T-helper 2 cell treated with Interferon-gamma antibody and Interleukin-4, amounts not matched to agents 5 μg/mL and 100 μg/mL, for 36 hours (primary cell): ENCODE measurements at regions not wholly inside any gene's neighbourhood (a gene's known extent, or its start where the extent isn't known, plus 50 kb on each side); places are given as distances from the start of the nearest gene placed in this dataset.

ENCODE experiments used
- DNase-seq: peaks from one replicate; pipeline ENCODE4 v3.0.0; 2021; ENCODE audit warnings: low spot score
- H3K27ac Mint-ChIP-seq: one replicate; pipeline ENCODE4 v1.8.0; 2021; ENCODE audit warnings: mild to moderate bottlenecking, mixed read lengths
- H3K27me3 Mint-ChIP-seq: one replicate; pipeline ENCODE4 v1.8.0; 2021; ENCODE audit warnings: low read depth, mixed read lengths
- H3K36me3 Mint-ChIP-seq: one replicate; pipeline ENCODE4 v1.8.0; 2021; ENCODE audit warnings: low read depth, mixed read lengths
- H3K4me1 Mint-ChIP-seq: one replicate; pipeline ENCODE4 v1.8.0; 2021; ENCODE audit warnings: low read depth, mixed read lengths
- H3K4me3 Mint-ChIP-seq: one replicate; pipeline ENCODE4 v1.8.0; 2022; ENCODE audit warnings: mild to moderate bottlenecking, moderate library complexity, mixed read lengths
- H3K9me3 Mint-ChIP-seq: one replicate; pipeline ENCODE4 v1.8.0; 2021; ENCODE audit warnings: mixed read lengths

- Mint-ChIP-seq H3K4me1 (no peaks in the 10 kb centered on the region), H3K9me3 (no peaks in the 10 kb centered on the region), H3K27me3 (no peaks in the 10 kb centered on the region), H3K4me3 (no peak overlapping the region), H3K36me3 (no peaks in the 10 kb centered on the region), H3K27ac (no peak overlapping the region)
- DNase-seq = no peak
These were observed 338.1 kb upstream of the SFSWAP start for GRCh38 chr12:131372706-131373195.

GRCh38 chr12:131375261-131375971, 335.5 kb upstream of the SFSWAP start:
- Mint-ChIP-seq H3K27ac (no peak overlapping the region), H3K4me3 (no peak overlapping the region), H3K4me1 (no peaks in the 10 kb centered on the region), H3K27me3 (no peaks in the 10 kb centered on the region), H3K9me3 (no peaks in the 10 kb centered on the region), H3K36me3 (no peaks in the 10 kb centered on the region)
- DNase-seq = no peak

- DNase-seq = no peak
- H3K4me3 Mint-ChIP-seq = no peak overlapping the region
- no peaks in the 10 kb centered on the region for H3K9me3 Mint-ChIP-seq
- no peak overlapping the region for H3K27ac Mint-ChIP-seq
- H3K36me3 Mint-ChIP-seq = no peaks in the 10 kb centered on the region
- H3K4me1 Mint-ChIP-seq = no peaks in the 10 kb centered on the region
- H3K27me3 Mint-ChIP-seq = no peaks in the 10 kb centered on the region
These were observed 334.9 kb upstream of the SFSWAP start for GRCh38 chr12:131375972-131376345.

GRCh38 chr12:131378176-131378842, 332.6 kb upstream of the SFSWAP start:
- Mint-ChIP-seq H3K4me1 (no peaks in the 10 kb centered on the region), H3K9me3 (no peaks in the 10 kb centered on the region), H3K36me3 (no peaks in the 10 kb centered on the region), H3K4me3 (no peak overlapping the region), H3K27ac (no peak overlapping the region), H3K27me3 (no peaks in the 10 kb centered on the region)
- no peak for DNase-seq

- no peak overlapping the region for H3K27ac Mint-ChIP-seq
- no peak overlapping the region for H3K4me3 Mint-ChIP-seq
- no peaks in the 10 kb centered on the region for H3K9me3 Mint-ChIP-seq
- H3K27me3 Mint-ChIP-seq = no peaks in the 10 kb centered on the region
- DNase-seq = no peak
- no peaks in the 10 kb centered on the region for H3K4me1 Mint-ChIP-seq
- no peaks in the 10 kb centered on the region for H3K36me3 Mint-ChIP-seq
These were observed 331.8 kb upstream of the SFSWAP start for GRCh38 chr12:131378861-131379665.

GRCh38 chr12:131379738-131380137, 331.2 kb upstream of the SFSWAP start:
- Mint-ChIP-seq H3K4me3 (no peak overlapping the region), H3K27ac (no peak overlapping the region), H3K9me3 (no peaks in the 10 kb centered on the region)

GRCh38 chr12:131380220-131380964, 330.5 kb upstream of the SFSWAP start:
- Mint-ChIP-seq H3K27me3 (no peaks in the 10 kb centered on the region), H3K4me1 (no peaks in the 10 kb centered on the region), H3K9me3 (no peaks in the 10 kb centered on the region), H3K4me3 (no peak overlapping the region), H3K27ac (no peak overlapping the region), H3K36me3 (no peaks in the 10 kb centered on the region)
- DNase-seq = no peak

More at GRCh38 chr12:131379738-131380137, 331.2 kb upstream of the SFSWAP start:
- H3K27me3 Mint-ChIP-seq = no peaks in the 10 kb centered on the region
- no peaks in the 10 kb centered on the region for H3K4me1 Mint-ChIP-seq
- H3K36me3 Mint-ChIP-seq = no peaks in the 10 kb centered on the region
- no peak for DNase-seq

- H3K4me1 Mint-ChIP-seq = no peaks in the 10 kb centered on the region
- H3K27ac Mint-ChIP-seq = no peak overlapping the region
- no peak for DNase-seq
- no peak overlapping the region for H3K4me3 Mint-ChIP-seq
- H3K27me3 Mint-ChIP-seq = no peaks in the 10 kb centered on the region
- H3K9me3 Mint-ChIP-seq = no peaks in the 10 kb centered on the region
- H3K36me3 Mint-ChIP-seq = no peaks in the 10 kb centered on the region
These were observed 329.8 kb upstream of the SFSWAP start for GRCh38 chr12:131380965-131381705.

- Mint-ChIP-seq H3K9me3 (no peaks in the 10 kb centered on the region), H3K27me3 (no peaks in the 10 kb centered on the region), H3K4me1 (no peaks in the 10 kb centered on the region), H3K4me3 (no peak overlapping the region), H3K36me3 (no peaks in the 10 kb centered on the region), H3K27ac (no peak overlapping the region)
- DNase-seq = no peak
These were observed 329.0 kb upstream of the SFSWAP start for GRCh38 chr12:131381716-131382430.

GRCh38 chr12:131383291-131383690, 327.6 kb upstream of the SFSWAP start:
- H3K27me3 Mint-ChIP-seq = no peaks in the 10 kb centered on the region
- H3K4me1 Mint-ChIP-seq = no peaks in the 10 kb centered on the region
- no peaks in the 10 kb centered on the region for H3K36me3 Mint-ChIP-seq
- no peak for DNase-seq
- no peak overlapping the region for H3K27ac Mint-ChIP-seq
- H3K9me3 Mint-ChIP-seq = no peaks in the 10 kb centered on the region
- no peak overlapping the region for H3K4me3 Mint-ChIP-seq

- Mint-ChIP-seq H3K4me3 (no peak overlapping the region), H3K27me3 (no peaks in the 10 kb centered on the region), H3K9me3 (no peaks in the 10 kb centered on the region), H3K36me3 (no peaks in the 10 kb centered on the region), H3K4me1 (no peaks in the 10 kb centered on the region), H3K27ac (no peak overlapping the region)
- DNase-seq = no peak
These were observed 326.9 kb upstream of the SFSWAP start for GRCh38 chr12:131383741-131384543.

GRCh38 chr12:131384544-131384855, 326.4 kb upstream of the SFSWAP start:
- no peaks in the 10 kb centered on the region for H3K4me1 Mint-ChIP-seq
- no peaks in the 10 kb centered on the region for H3K9me3 Mint-ChIP-seq
- no peaks in the 10 kb centered on the region for H3K27me3 Mint-ChIP-seq
- H3K4me3 Mint-ChIP-seq = no peak overlapping the region
- H3K27ac Mint-ChIP-seq = no peak overlapping the region
- no peak for DNase-seq
- no peaks in the 10 kb centered on the region for H3K36me3 Mint-ChIP-seq
